GM18505 (cell line): ENCODE measurements at regions not wholly inside any gene's neighbourhood (a gene's known extent, or its start where the extent isn't known, plus 50 kb on each side); places are given as distances from the start of the nearest gene placed in this dataset.

Experiments used
- ATAC-seq: cut with Tn5 transposase; IDR thresholded peaks from one replicate; pipeline ENCODE4 v1.9.1; 2021; ENCODE audit not compliant: unreplicated experiment
- POLR2A ChIP-seq: IDR thresholded peaks from 4 replicates; pipeline ENCODE4 v1.6.1; 2011; ENCODE audit warnings: borderline replicate concordance; ENCODE audit not compliant: insufficient read depth, insufficient read length; ENCODE audit errors: extremely low read depth

DNA sequence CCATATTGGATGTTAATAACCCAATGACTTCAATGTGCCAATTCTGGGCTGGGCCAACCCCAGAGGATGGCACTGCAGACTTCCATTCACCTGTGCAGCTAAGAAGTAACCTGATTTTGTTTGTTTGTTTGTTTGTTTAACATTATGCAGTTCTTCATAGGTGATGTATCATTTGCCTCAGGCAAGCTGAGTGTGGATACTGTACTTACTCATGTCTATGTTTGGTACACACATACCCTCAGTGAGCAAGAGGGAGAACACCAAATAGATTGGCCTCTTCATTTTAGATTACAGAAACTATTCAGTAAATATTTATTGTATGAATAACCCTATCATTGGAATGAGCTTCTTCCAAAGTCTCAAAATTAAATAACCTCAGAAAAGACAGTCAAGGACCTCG lies 180.2 kb upstream of the SMC2 start:
- ATAC-seq: no peak
- no peak for TF ChIP-seq POLR2A

DNA sequence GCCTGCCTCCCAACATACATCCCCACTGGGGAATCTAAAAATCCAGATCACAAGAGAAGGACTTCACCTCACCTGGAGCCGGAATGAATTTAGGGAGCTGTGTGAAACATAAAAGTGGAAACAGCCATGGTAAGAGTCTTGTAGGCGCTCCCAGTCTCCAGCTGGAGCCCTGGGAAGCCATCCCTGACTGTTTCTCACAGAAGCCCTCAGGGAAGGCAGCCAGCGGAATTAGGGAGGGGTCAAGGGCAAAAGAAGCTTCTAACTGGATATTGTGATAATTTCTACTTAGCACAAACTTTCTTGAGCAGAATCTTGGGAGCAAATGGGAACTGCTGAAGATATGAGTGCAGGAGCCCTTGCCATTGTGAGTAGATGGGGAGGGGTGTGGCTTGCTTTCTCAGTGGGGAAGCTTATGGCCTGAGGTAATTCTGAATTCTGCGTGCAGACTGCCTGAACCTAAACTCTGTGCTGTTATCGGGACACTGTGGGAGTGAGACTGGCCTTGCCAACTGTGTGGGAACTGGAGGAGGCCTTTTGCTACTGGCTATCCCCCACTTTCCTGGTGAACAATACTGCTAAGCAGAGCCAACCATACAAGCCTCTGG lies 174.4 kb upstream of the SMC2 start:
- ATAC-seq: no peak
- no peak for TF ChIP-seq POLR2A

DNA sequence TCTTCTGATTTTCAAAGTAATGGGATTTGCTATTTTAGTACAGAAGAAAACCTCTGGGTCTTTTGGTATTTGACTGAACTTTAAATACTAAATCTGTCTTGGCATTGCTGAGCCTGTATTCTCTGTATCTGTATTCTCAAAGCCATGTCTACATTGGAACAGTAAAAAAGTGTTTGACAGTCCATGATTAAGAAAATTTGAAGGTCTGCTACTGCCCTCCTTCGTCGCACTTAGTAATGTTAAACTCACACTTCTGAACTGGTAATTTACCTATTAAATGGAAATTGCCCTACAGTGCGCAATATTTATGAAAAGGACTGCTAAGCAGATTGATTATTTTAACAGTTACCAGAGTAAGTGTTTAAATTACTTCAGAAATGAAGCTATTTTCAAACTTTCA lies 165.7 kb upstream of the SMC2 start:
- TF ChIP-seq POLR2A: no peak
- no peak for ATAC-seq

DNA sequence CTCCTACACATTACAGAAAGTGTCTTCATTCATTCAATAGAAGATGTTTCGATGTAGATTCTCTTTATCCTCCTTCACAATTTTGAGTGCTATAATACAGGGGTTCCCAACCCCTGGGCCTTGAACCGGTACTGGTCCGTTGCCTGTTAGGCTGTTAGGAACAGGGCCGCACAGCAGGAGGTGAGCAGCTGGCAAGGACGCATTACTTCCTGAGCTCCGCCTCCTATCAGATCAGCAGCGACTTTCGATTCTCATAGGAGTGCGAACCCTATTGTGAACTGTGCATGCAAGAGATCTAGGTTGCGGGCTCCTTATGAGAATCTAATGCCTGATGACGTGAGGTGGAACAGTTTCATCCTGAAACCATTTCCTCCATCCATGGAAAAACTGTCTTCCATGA lies 153.0 kb upstream of the SMC2 start:
- ATAC-seq: no peak
- TF ChIP-seq POLR2A: no peak

DNA sequence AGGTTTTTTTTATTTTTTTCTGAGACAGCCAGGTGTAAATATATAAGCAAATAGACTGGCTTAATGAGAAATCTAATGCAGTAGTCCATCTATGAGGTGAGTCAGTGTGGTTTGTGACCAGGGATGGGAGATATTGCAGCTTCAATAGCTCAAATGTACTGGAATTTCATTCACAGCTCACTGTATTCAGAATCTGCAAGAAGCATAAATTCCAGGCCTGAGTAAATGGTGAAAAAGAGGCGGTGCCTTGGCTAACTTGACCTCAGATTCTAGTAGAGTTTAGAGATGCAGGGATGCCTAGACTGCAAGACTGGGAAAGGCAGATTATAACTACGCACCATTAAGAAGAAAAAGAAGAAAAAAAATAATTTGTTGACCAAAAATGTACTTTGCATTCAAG lies 151.9 kb upstream of the SMC2 start:
- TF ChIP-seq POLR2A: no peak
- ATAC-seq: no peak

DNA sequence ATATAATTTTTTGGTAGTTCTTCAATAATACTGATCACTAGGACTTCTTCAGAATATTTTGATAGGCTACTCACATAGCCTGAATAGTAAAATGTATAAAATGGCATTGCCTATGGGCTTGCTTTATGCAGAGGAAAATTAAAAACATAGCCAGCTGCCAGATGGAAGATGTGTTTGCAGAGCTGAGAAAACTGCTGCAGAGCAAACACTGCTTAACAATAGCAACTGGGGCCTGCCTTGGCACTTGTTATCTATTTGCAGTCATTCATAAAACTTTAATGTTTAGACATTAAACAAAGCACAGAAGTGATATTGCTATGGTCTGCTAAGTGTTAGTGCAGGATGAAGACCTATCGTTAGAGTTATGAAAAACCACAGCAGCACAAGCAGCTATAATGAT lies 151.5 kb upstream of the SMC2 start:
- no peak for TF ChIP-seq POLR2A
- ATAC-seq: no peak

DNA sequence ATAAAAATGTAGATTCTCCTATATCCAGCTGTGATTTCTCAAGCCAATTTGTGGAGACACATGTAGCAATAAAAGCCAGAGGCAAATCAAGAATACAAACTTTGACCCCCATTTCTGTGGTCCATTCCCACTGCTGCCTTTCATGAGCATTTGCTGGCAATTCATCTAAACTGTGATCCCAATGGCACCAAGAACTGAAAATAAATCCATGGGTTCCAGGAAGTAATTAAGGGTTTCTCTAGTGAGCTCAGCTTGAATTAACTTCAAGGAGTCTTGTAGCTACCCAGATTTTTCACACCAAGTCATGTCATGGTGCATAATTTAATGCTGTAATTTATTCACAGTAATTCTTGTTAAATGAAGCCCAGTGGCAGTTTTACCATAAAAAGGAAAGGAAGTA lies 145.0 kb upstream of the SMC2 start:
- ATAC-seq: no peak
- TF ChIP-seq POLR2A: no peak

DNA sequence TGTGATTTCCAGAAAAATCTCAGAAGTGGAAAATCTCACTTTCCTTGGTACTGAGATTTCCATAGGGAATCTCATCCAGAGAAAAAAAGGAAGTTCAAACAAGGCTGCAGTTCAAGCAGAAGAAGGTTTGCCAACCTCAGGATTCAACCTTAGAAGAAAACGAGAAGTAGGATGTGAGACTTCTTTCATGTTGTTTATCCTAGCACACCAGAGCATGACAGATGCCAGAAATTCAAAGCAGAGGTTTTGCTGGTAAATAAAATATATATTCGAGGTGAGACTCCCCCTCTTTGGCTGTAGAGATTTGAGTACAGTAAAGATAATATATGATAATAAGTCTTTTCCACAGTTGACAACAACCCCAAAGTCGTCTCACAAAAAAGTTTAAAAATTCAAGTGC lies 116.9 kb upstream of the SMC2 start:
- TF ChIP-seq POLR2A: no peak

DNA sequence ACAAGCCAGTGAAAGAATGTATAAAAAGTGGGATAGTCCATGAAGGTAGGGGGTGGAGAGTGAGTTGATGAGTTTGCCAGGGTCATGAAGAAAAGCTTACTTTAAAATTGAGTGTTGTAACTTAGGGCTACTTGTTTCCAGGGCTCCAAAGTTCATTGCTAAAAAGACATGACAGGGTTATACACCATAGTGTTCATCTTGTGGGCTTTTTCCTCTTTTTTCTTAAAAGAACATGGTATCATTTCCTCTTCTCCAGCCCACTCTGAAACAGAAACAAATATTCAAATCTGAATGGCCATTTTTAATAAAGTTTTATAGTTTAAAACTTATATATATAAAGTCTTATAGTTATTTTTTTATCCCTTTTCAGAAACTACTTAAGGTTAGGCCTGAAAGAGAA lies 115.7 kb upstream of the SMC2 start:
- ATAC-seq: no peak
- TF ChIP-seq POLR2A: no peak

More for the DNA sequence above, 116.9 kb upstream of the SMC2 start:
- ATAC-seq: no peak

DNA sequence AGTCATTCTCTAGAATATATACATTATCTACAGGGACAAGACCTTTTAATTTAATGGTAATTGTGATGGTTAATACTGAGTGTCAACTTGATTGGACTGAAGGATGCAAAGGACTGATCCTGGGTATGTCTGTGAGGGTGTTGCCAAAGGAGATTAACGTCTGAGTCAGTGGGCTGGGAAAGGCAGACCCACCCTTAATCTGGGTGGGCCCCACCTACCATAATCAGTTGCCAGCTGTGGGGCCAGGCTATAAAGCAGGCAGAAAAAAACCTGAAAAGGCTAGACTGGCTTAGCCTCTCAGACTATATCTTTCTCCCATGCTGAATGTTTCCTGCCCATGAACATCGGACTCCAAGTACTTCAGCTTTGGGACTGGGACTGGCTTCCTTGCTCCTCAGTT lies 112.2 kb upstream of the SMC2 start:
- ATAC-seq: no peak
- no peak for TF ChIP-seq POLR2A

DNA sequence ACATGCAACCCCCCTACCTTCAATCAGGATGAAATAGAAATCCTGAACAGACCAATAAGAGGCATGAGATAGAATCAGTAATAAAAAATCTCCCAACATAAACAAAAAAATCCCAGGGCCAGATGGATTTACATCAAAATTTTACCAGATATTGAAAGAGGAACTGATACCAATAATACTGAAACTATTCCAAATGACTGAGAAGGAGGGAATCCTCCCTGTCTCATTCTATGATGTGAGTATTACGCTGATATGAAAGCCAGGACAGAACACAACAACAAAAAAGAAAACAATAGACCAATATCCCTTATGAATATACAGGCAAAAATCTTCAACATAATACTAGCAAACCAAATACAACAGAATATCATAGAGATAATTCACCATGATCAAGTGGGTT lies 109.0 kb upstream of the SMC2 start:
- ATAC-seq: no peak
- no peak for TF ChIP-seq POLR2A

DNA sequence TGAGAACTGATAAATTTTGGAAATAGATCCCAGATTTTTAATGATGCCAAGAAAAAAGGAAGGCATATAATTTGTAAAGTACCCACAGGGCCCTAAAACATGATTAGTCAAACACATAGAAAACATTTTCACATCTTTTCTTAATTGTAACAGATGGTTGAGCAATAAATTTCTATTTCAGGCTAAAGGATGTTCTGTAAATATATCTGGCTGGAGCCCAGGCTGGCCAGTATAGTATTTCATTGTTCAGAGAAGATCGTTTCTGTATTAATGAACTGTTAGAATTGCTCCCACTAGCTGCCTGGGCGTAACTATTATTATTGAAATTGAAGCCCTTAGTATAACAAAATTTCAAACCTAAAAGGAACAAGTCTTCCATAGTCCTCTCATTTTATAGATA lies 105.3 kb upstream of the SMC2 start:
- no peak for TF ChIP-seq POLR2A
- ATAC-seq: no peak

DNA sequence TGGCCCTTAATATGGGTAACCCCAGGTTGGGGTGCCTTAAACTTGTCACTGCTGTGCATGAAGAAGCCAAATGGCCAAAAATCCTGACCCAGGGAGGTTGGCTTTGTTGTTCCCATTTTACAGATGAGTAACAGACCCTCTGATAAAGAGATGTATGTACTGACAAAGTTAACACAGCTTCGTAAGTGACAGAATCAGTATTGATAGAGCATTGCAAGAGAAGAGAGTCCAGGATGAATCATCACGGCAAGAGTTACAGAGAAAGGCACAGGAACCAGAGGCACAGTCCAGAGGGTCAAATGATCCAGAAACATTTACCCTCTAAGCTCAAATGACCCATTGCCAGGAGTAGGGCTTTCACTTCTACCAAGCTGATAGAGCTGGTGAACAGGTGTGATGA lies 103.8 kb upstream of the SMC2 start:
- no peak for ATAC-seq
- TF ChIP-seq POLR2A: no peak

DNA sequence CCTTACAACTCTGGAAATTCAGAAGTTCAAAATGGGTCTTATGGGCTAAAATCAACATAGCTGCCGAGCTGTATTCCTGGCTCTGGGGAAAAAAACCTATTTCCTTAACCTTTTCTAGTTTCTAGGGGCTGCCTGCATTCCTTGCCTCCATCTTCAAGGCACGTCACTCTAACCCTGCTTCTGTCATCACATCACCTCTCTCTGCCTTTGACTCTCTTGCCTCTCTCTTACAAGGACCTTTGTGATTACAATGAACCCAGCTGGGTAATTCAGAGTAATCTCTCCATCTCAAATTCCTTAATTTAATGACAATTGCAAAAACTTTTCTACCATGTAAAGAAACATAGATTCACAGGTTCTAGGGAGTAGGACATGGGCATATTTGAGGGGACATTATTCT lies 103.1 kb upstream of the SMC2 start:
- TF ChIP-seq POLR2A: no peak

DNA sequence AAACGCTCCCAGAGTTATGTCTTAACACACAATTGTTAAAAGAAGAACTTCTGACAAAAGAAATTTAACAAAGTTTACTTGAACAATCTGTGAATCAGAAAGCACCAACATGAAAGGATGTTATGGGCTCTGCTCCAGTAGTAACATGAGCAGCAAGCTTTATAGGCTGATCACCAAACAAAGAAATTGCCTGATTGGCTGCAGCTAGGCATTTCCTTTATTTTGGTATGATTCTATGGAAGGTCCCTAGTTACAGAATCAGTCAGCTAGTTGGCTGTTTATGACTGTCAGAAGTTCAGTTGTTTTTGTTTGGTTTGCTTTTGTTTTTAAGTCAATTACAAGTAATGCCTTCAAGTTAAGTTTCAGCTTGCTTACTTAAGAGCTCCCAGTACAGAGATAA lies 102.4 kb upstream of the SMC2 start:
- ATAC-seq: peak; percentile 86
- TF ChIP-seq POLR2A: no peak

More for the DNA sequence above, 103.1 kb upstream of the SMC2 start:
- no peak for ATAC-seq

DNA sequence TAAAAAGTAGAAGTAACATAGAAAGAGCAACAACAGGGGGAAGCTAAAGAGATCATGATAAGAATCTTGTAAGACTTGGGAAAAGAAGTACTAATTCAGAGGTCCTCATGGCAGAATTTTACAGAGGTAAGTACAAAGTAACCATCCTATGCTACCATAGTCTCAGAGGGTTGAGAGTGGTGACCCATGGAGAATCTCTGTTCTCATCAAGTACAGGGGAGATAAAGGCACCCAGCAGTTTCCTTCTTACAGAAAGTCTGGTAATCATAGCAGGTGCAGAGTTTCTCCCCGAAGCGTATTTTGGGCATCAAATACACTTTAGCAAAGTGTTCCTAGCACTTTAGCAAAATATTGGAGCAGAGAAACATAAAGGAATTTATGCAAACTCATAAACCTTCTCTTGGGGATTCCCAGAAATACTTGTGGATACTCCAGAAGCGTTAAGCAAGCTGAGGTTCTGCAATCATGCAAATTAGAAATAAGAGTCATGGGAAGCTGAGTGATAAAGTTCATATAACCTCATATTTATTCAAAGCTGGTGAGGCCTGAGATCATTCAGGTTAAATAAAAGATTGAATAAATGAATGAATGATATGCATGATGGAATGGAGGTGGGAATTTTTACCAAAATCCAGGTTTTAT lies 101.0 kb upstream of the SMC2 start:
- no peak for ATAC-seq
- no peak for TF ChIP-seq POLR2A

DNA sequence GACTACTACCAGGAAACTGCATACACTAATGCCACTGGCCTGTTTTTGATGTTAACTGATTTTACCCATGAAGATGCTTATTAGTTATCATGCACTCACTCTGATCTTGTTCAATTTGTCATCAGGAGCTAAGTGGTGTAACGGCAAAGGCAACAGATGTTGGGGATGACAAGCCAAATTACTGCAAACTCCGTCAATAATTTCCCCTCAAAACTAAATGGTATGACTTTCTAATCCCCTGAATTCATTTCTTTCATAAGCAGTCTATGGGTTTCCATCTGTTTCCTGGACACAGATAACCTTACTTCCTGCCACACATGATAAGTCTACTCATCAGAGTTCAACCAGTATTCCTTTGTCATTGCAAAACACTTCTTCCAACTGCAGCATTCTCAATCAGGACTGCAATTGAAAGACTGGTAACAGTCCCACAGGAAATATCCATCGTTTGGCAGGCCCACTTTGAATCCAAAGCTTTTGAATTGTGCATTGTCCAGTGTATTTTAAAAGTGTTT lies 96.2 kb upstream of the SMC2 start:
- no peak for ATAC-seq
- no peak for TF ChIP-seq POLR2A
